Transverse colon (tissue), 4 donors: ENCODE measurements at regions not wholly inside any gene's neighbourhood (a gene's known extent, or its start where the extent isn't known, plus 50 kb on each side); places are given as distances from the start of the nearest gene placed in this dataset.

ENCODE experiments used
- CTCF ChIP-seq, 5 experiments: fragments of 200-600 bp in 3 of 5; fragments of 450-650 bp in 2 of 5; sonication (generic) in 3 of 5; IDR thresholded peaks; 1 replicate in 2 of 5; 2 replicates in 3 of 5; pipeline ENCODE4 v1.5.1; 2016 to 2017; ENCODE audit warnings: antibody characterized with exemption in 5 of 5, inconsistent platforms in 3 of 5, mild to moderate bottlenecking in 2 of 5, moderate library complexity in 1 of 5
- POLR2A ChIP-seq: fragments of 450-650 bp; IDR thresholded peaks from one replicate; pipeline ENCODE4 v1.6.1; 2016; ENCODE audit warnings: antibody characterized with exemption, mild to moderate bottlenecking, moderate library complexity
- POLR2AphosphoS5 ChIP-seq, 3 donors: sonication (generic); formaldehyde crosslinking; IDR thresholded peaks; one replicate each; pipeline ENCODE4 v1.6.1; 2016; ENCODE audit warnings: antibody characterized with exemption in 3 of 3

- no peak for TF ChIP-seq CTCF (IDR thresholded peaks at IDR 0.05)
- no peak for TF ChIP-seq POLR2A
- TF ChIP-seq POLR2AphosphoS5 (IDR thresholded peaks at IDR 0.05): no peak
Measured at GRCh38 chr7:25391961-25392587, 163.8 kb upstream of the NPVF start.
